AG04450 (cell line): ENCODE measurements at regions not wholly inside any gene's neighbourhood (a gene's known extent, or its start where the extent isn't known, plus 50 kb on each side); places are given as distances from the start of the nearest gene placed in this dataset.

ENCODE experiments used
- CTCF ChIA-PET: fragments of 300-600, 350-600 bp; formaldehyde crosslinking; extraction: SDS; loops from one replicate; lab custom pipeline; 2022; ENCODE audit warnings: antibody characterized with exemption, inconsistent platforms; lab: Charles Lee
- POLR2A ChIA-PET: fragments of 350-600 bp; formaldehyde crosslinking; extraction: SDS; loops from one replicate; lab custom pipeline; 2021; ENCODE audit warnings: antibody characterized with exemption, inconsistent platforms; lab: Yijun Ruan, JAX
- DNase-seq: peaks from one replicate; pipeline ENCODE4 v3.0.0-alpha.2; 2011; ENCODE audit warnings: low read depth, low spot score
- H3K27ac ChIP-seq: one replicate; pipeline ENCODE4 v1.5.1; 2012; ENCODE audit warnings: low read depth, low read length, control low read depth
- H3K27me3 ChIP-seq: one replicate; pipeline ENCODE4 v1.6.0; 2012; ENCODE audit warnings: low read length; ENCODE audit not compliant: control insufficient read depth, insufficient read depth
- H3K4me3 ChIP-seq: 2 replicates; pipeline ENCODE4 v1.5.1; 2011; ENCODE audit warnings: mild to moderate bottlenecking, low read depth, low read length, control low read depth
- H3K9me3 ChIP-seq: 2 replicates; pipeline ENCODE4 v1.5.1; 2012; ENCODE audit warnings: low read length; ENCODE audit not compliant: control insufficient read depth, insufficient read depth
- CTCF ChIP-seq: IDR thresholded peaks from 2 replicates; pipeline ENCODE4 v1.5.1; 2011; ENCODE audit warnings: low read depth, low read length, control low read depth, inconsistent platforms

- ChIA-PET CTCF (interaction anchor here (1.6 to 6.5 kb wide), 5 partner anchors 64 to 326 kb away, joined by 3 to 295 read pairs (median 57); no protein-coding TSS in a partner anchor), POLR2A (interaction anchor here (0.5 to 0.7 kb wide), 2 partner anchors 319 to 322 kb away, joined by 6 to 9 read pairs; no protein-coding TSS in a partner anchor)
- Histone ChIP-seq H3K27me3 (no peaks in the 10 kb centered on the region), H3K4me3 (no peak overlapping the region), H3K9me3 (peaks cover under 1% of the 10 kb centered on the region), H3K27ac (peak overlapping the region; percentile 31)
- no peak for TF ChIP-seq CTCF
- no peak for DNase-seq
Measured at GRCh38 chr20:51309128-51309527, 233.4 kb downstream of the NFATC2 start.

- no peak overlapping the region for H3K4me3 ChIP-seq
- TF ChIP-seq CTCF: peak; percentile 87
- CTCF ChIA-PET: interaction anchor here (0.6 to 6.5 kb wide), 44 partner anchors 8 to 514 kb away, joined by 3 to 295 read pairs (median 4); no protein-coding TSS in a partner anchor
- H3K27me3 ChIP-seq: no peaks in the 10 kb centered on the region
- H3K9me3 ChIP-seq: peaks cover 9% of the 10 kb centered on the region
- POLR2A ChIA-PET: interaction anchor here (1.0 kb wide), 1 partner anchor 319 kb away, joined by 3 read pairs; no protein-coding TSS in a partner anchor
- H3K27ac ChIP-seq: no peak overlapping the region
- peak; percentile 34 for DNase-seq
Measured at GRCh38 chr20:51306521-51307358, 235.8 kb downstream of the NFATC2 start.

- Histone ChIP-seq H3K4me3 (no peak overlapping the region), H3K9me3 (peaks cover 9% of the 10 kb centered on the region), H3K27me3 (no peaks in the 10 kb centered on the region), H3K27ac (no peak overlapping the region)
- no peak for TF ChIP-seq CTCF
- POLR2A ChIA-PET: no interaction called here
- no peak for DNase-seq
- CTCF ChIA-PET: interaction anchor here (0.9 to 6.5 kb wide), 18 partner anchors 10 to 323 kb away, joined by 3 to 295 read pairs (median 4); no protein-coding TSS in a partner anchor
Measured at GRCh38 chr20:51306081-51306480, 236.4 kb downstream of the NFATC2 start.

GRCh38 chr20:51305316-51306052 is 237.0 kb downstream of the NFATC2 start:
- no peak for TF ChIP-seq CTCF
- CTCF ChIA-PET: interaction anchor here (0.9 to 6.5 kb wide), 8 partner anchors 9 to 322 kb away, joined by 3 to 295 read pairs (median 4); no protein-coding TSS in a partner anchor
- Histone ChIP-seq H3K9me3 (peaks cover 9% of the 10 kb centered on the region), H3K4me3 (no peak overlapping the region), H3K27ac (no peak overlapping the region), H3K27me3 (no peaks in the 10 kb centered on the region)
- no peak for DNase-seq
- POLR2A ChIA-PET: no interaction called here
